Inferior parietal cortex (tissue), 1 donor: ENCODE measurements at regions not wholly inside any gene's neighbourhood (a gene's known extent, or its start where the extent isn't known, plus 50 kb on each side); places are given as distances from the start of the nearest gene placed in this dataset.

Source experiments
- DNase-seq: peaks from one replicate; pipeline ENCODE4 v3.0.0-alpha.2; 2016; ENCODE audit errors: extremely low spot score

DNA sequence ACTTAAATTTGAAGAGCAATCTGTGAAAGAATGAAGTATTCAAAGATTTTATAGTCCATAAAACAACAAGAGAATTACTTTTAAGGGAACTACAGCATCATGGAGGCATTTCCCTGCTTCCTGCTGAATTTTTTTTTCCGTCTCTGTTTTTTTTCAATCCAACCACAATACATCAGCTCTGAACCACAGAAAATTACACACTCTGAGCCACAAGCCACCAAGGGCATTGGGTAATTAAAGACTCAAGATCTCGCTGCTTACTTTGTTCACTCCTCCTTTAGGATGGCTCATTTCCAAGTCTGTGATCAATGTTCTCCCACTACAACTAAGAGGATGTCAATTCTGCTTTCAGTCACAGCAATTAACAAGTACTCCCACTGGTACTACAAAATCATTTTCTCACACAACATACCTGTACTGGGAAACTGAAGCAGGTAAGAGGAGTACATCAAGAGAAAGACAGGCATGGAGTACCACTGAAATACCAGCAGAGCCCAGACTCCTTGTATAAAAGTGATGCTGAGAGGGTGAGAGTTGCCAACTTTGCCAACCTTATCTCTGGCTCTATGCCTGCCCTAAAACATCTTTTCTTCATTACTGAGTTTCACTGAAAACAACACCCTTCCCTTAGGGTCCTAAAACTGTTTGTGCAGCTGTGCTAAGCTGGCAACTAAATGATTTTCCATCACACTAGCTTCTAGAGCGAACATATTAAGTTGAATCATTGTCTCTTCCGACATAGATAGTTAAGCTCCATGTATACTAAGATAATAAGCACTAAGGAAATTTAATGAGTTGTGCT is 105.8 kb upstream of the MAGEB18 start:
- DNase-seq, result no peak

DNA sequence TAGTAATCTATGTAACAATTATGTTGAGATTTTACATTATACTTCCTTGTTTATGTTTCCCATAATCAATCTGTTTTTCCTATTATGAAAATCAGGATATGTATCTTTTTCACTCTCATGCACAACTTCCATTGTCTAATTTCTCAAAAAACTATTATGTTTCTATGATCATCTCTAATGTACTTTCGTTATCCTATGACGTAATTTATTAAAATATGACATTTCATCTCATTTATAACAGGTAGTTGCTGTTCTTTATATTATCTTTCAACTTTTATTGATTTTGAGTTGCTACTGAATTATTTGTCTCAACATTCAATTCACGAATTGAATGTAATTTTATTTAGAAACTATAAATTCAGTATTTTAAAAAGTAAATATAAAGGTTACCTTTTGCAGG is 100.8 kb upstream of the MAGEB18 start:
- DNase-seq, result no peak

DNA sequence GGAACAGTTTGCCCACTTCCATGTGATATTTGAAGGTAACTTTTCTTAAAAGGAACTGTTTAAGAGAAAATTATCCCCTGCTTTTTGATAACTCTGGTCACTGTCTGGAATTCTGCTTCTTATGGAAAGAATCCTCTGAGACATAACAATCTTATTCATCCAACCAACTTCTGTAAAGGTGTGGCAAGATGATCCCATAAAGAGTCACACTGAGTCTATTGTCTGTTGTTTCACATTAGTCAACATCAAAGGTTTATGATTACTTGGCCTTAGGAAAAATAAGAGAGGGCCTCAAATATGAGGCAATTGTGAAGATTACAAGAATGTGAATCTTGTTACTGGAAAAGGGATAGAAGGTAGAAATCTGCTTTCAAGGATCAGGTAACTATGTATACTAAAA is 88.0 kb upstream of the MAGEB18 start:
- no peak for DNase-seq

DNA sequence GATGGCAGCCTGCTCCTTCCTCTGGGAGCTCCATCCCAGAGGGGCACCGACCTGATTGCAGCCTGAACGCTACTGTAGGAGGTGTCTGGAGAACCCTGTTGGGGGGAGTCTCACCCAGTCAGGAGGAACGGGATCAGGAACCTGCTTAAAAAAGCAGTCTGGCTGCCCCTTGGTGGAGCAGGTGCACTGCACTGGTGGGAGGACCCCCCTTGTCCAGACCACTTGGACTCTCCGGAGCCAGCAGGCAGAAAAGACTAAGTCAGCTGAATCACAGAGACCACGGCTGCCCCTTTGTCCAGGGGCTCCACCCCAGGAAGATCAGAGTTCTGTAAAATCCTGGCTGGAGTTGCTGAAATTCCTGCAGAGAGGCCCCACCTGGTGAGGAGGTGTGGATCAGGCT is 67.3 kb upstream of the MAGEB18 start:
- DNase-seq, result no peak

DNA sequence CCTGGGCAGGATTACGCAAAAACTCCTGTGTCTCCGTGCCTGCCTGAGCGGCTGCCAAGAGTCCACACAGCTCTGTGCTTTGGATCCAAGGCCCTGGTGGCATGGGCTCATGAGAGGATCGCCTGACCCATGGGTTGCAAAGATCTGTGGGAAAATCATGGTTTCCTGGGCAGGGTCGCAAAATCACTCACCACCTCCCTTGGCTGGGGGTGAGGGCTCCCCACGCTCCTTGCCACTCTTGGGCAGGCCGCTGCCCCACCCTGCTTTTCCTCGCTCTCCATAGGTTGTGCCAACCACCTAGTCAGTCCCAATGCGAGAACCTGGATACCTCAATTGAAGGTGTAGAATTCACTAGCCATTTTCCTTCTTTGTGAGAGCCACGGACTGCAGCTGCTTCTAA is 66.5 kb upstream of the MAGEB18 start:
- DNase-seq, result no peak

DNA sequence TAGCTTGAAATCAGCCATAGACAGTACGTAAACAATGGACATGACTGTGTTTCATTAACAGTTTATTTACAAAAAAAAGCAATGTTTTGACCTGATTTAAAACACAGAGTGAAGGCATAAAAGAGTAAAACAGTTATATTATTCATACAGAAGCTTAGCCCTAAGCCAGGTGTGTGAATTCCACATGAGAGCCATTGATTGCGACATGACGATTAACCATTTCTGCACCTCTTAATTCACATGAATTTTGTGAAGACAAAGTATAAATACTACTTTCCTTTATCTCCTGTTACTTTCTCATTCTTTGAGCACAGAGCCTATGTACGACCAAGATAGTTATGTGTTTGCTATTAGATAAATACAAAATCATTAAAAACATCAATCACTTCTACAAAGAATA is 55.0 kb upstream of the MAGEB18 start:
- no peak for DNase-seq
